ENCODE measurements at regions not wholly inside any gene's neighbourhood (a gene's known extent, or its start where the extent isn't known, plus 50 kb on each side); places are given as distances from the start of the nearest gene placed in this dataset.

DNA sequence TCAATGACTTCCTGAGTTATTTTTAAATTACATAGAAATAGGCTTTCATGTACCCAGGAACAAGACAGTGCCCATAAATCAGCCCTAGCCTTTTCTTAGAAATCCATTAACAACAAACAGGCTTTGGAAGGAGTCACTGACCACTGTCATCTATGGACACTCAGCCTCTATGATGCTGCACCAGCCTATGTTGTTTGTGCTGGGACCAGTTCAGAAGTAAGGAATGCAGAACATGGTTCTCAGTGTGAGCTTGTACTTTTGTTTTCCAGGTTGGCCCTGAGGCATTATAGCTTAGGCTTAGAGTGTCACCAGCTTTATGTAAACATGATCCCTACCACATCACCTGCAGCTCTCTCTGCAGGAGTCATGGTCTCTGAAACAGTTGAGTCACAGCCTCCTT lies 335.7 kb upstream of the CDH7 start:
- Histone ChIP-seq H3K27me3 (ENCODE audit: control insufficient read depth in 1 of 2, insufficient read depth in 2 of 2, low read length in 2 of 2) (no peaks in the 10 kb centered on the region), H2AFZ (ENCODE audit: low read length) (no peak overlapping the region), H3K4me2 (ENCODE audit: low read depth, low read length) (no peak overlapping the region), H3K79me2 (ENCODE audit: insufficient read depth, low read length) (no peaks in the 10 kb centered on the region), H3K9me3 (ENCODE audit: low read length) (no peaks in the 10 kb centered on the region; the same call in 1 of the 2 replicates), H3K9ac (ENCODE audit: insufficient read depth, low read depth, low read length) (no peak overlapping the region), H3K27ac (ENCODE audit: extremely low read length, insufficient read depth, low read length) (no peak overlapping the region), H3K4me3 (replicated peaks in 1 of 3; ENCODE audit: insufficient read depth in 1 of 3, low read depth in 2 of 3, low read length in 3 of 3) (no peak overlapping the region), H3K36me3 (replicated peaks in 1 of 2; ENCODE audit: control insufficient read depth in 1 of 2, insufficient read depth in 2 of 2, low read length in 2 of 2) (no peaks in the 10 kb centered on the region), H4K20me1 (ENCODE audit: insufficient read depth, low read length) (no peaks in the 10 kb centered on the region), H3K4me1 (ENCODE audit: insufficient read depth, low read length) (no peaks in the 10 kb centered on the region)
- in situ Hi-C loops (cut with HindIII; ENCODE audit: extremely low pct_ligation_motif_present, low pct_unique_long_range_greater_than_20kb): no loop called here
- ATAC-seq (no peak), FAIRE-seq (no peak), DNase-seq (ENCODE audit: low spot score) (no peak)
- intact Hi-C loops (cut with micrococcal nuclease; ENCODE audit: unreplicated experiment): no loop called here
- no peak for TF ChIP-seq EEA1 (CRISPR knock-in tag; IDR thresholded peaks at IDR 0.05; ENCODE audit: borderline replicate concordance)
- TF ChIP-seq ESRRA (CRISPR knock-in tag; IDR thresholded peaks at IDR 0.05; ENCODE audit: low read depth): no peak
- TF ChIP-seq RFXANK (CRISPR knock-in tag; IDR thresholded peaks at IDR 0.05): no peak
- TF ChIP-seq, protein P1, sequence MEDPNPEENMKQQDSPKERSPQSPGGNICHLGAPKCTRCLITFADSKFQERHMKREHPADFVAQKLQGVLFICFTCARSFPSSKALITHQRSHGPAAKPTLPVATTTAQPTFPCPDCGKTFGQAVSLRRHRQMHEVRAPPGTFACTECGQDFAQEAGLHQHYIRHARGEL (CRISPR knock-in tag; IDR thresholded peaks at IDR 0.05): no peak
- TF ChIP-seq ZNF556 (CRISPR knock-in tag; IDR thresholded peaks at IDR 0.05; ENCODE audit: borderline replicate concordance): no peak
- TF ChIP-seq ZNF709 (CRISPR knock-in tag; IDR thresholded peaks at IDR 0.05): no peak
- no TSS peak for BruUV-seq (replicated peaks)
- ChIA-PET CTCF (ENCODE audit: low intra/inter-chr PET ratio, low total read pairs) (no interaction called here), POLR2A (no interaction called here)

DNA sequence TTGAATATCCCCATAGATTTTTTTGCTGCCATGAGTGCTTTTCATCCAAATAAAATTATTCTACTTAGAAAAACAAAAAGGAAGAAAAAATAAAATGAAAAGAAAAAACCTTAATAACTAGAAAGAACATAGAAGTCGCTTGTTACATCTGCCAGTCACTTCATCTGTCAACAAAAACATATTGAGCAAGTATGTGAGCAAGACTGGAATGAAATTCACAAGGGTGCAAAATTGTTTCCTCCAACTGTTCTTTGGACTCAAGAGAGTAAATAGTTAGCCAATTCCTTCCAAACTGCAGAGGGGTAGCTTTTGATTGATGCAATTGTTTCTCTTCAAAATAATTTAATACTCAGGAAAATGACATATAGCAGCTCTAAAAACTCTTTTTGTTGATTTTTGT lies 336.3 kb upstream of the CDH7 start:
- H3K27me3 ChIP-seq (ENCODE audit: control insufficient read depth in 1 of 2, insufficient read depth in 2 of 2, low read length in 2 of 2): no peaks in the 10 kb centered on the region
- intact Hi-C loops (cut with micrococcal nuclease; ENCODE audit: unreplicated experiment): no loop called here
- WGBS (ENCODE audit: low lambda C conversion rate): 0% methylated on average over 1 of the region's 1 CpG
- H3K4me3 ChIP-seq (replicated peaks in 1 of 3; ENCODE audit: insufficient read depth in 1 of 3, low read depth in 2 of 3, low read length in 3 of 3): no peak overlapping the region
- no peaks in the 10 kb centered on the region for H3K36me3 ChIP-seq (replicated peaks in 1 of 2; ENCODE audit: control insufficient read depth in 1 of 2, insufficient read depth in 2 of 2, low read length in 2 of 2)
- TF ChIP-seq HNRNPL (IDR thresholded peaks at IDR 0.05; ENCODE audit: low read depth, low read length) (no peak), U2AF1 (optimal IDR thresholded peaks at IDR 0.05; ENCODE audit: low read depth, low read length) (no peak), ZNF180 (CRISPR knock-in tag; IDR thresholded peaks at IDR 0.05; ENCODE audit: borderline replicate concordance, low read depth) (no peak), ZNF496 (CRISPR knock-in tag; IDR thresholded peaks at IDR 0.05; ENCODE audit: insufficient replicate concordance) (no peak), HNF4G (IDR thresholded peaks at IDR 0.05; ENCODE audit: borderline replicate concordance, low read depth, low read length) (no peak), HNF4G (CRISPR knock-in tag; IDR thresholded peaks at IDR 0.05; ENCODE audit: borderline replicate concordance, low read depth) (no peak)
- TF ChIP-seq, protein P2, sequence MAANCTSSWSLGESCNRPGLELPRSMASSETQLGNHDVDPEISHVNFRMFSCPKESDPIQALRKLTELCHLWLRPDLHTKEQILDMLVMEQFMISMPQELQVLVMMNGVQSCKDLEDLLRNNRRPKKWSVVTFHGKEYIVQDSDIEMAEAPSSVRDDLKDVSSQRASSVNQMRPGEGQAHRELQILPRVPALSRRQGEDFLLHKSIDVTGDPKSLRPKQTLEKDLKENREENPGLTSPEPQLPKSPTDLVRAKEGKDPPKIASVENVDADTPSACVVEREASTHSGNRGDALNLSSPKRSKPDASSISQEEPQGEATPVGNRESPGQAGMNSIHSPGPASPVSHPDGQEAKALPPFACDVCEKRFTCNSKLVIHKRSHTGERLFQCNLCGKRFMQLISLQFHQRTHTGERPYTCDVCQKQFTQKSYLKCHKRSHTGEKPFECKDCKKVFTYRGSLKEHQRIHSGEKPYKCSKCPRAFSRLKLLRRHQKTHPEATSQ (CRISPR knock-in tag; IDR thresholded peaks at IDR 0.05; ENCODE audit: borderline replicate concordance): no peak
- TF ChIP-seq, protein P3, sequence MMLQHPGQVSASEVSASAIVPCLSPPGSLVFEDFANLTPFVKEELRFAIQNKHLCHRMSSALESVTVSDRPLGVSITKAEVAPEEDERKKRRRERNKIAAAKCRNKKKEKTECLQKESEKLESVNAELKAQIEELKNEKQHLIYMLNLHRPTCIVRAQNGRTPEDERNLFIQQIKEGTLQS (CRISPR knock-in tag; IDR thresholded peaks at IDR 0.05): no peak
- H3K27ac ChIP-seq (ENCODE audit: extremely low read length, insufficient read depth, low read length): no peak overlapping the region
- no peak overlapping the region for H3K9ac ChIP-seq (ENCODE audit: insufficient read depth, low read depth, low read length)
- BruUV-seq (replicated peaks): no TSS peak
- DNase-seq (ENCODE audit: low spot score) (no peak), ATAC-seq (no peak), FAIRE-seq (no peak)
- in situ Hi-C loops (cut with HindIII; ENCODE audit: extremely low pct_ligation_motif_present, low pct_unique_long_range_greater_than_20kb): no loop called here
- POLR2A ChIA-PET: no interaction called here
- CTCF ChIA-PET (ENCODE audit: low intra/inter-chr PET ratio, low total read pairs): no interaction called here
- no peak overlapping the region for H2AFZ ChIP-seq (ENCODE audit: low read length)
- no peaks in the 10 kb centered on the region for H3K4me1 ChIP-seq (ENCODE audit: insufficient read depth, low read length)
- no peaks in the 10 kb centered on the region; the same call in 1 of the 2 replicates for H3K9me3 ChIP-seq (ENCODE audit: low read length)
- no peaks in the 10 kb centered on the region for H3K79me2 ChIP-seq (ENCODE audit: insufficient read depth, low read length)
- no peaks in the 10 kb centered on the region for H4K20me1 ChIP-seq (ENCODE audit: insufficient read depth, low read length)
- no peak overlapping the region for H3K4me2 ChIP-seq (ENCODE audit: low read depth, low read length)
